Pancreas (tissue), 10 donors: ENCODE measurements at regions not wholly inside any gene's neighbourhood (a gene's known extent, or its start where the extent isn't known, plus 50 kb on each side); places are given as distances from the start of the nearest gene placed in this dataset.

Experiments
- ATAC-seq, 4 donors: fragments of 200-7000 bp; cut with Tn5 transposase; one replicate each; pipeline versions ENCODE4 v1.8.0 to v1.9.1; 2020; ENCODE audit warnings: mild to moderate bottlenecking in 4 of 4, moderate library complexity in 4 of 4
- DNase-seq, 6 donors: peaks; one replicate each; pipeline ENCODE4 v3.0.0-alpha.2; 2020
- FAIRE-seq: peaks from 2 replicates; lab custom pipeline; 2012; peaks lifted over from hg19 to GRCh38; lab: Jason Lieb, UNC
- H3K27ac ChIP-seq, 4 donors: fragments of 200-600 bp; sonication (generic); 1 replicate in 3 of 4; 2 replicates in 1 of 4; pipeline versions ENCODE4 v1.5.0 to v1.8.0; 2020
- H3K27me3 ChIP-seq, 4 donors: fragments of 200-600 bp; one replicate each; pipeline ENCODE4 v1.8.0; 2021
- H3K36me3 ChIP-seq, 3 donors: fragments of 200-600 bp; sonication (generic) in 1 of 3; one replicate each; pipeline versions ENCODE4 v1.5.0 to v1.8.0; 2020 to 2021
- H3K4me1 ChIP-seq, 3 donors: fragments of 200-600 bp; one replicate each; pipeline ENCODE4 v1.8.0; 2021
- H3K4me3 ChIP-seq, 4 donors: fragments of 200-600 bp; sonication (generic) in 2 of 4; one replicate each; pipeline versions ENCODE4 v1.5.0 to v1.8.0; 2020 to 2021
- H3K9me3 ChIP-seq, 4 donors: fragments of 200-600 bp; one replicate each; pipeline ENCODE4 v1.8.0; 2021
- WGBS, 2 donors: extraction: QIAGEN DNeasy Blood & Tissue Kit; methylation state at CpG; one replicate each; pipeline ENCODE4 v1.1.7; 2013; 5-methylcytosine and 5-hydroxymethylcytosine counted together
- intact Hi-C, 3 donors: fragments of 100-400 bp; cut with DNase I; formaldehyde crosslinking; loops; one replicate each; pipeline versions ENCODE4 v1.11.1 to v1.14.2; 2022
- TF ChIP-seq, protein P1 (sequence below), 4 donors: fragments of 200-600 bp; sonication (generic) in 3 of 4; IDR thresholded peaks; one replicate each; pipeline versions ENCODE4 v1.5.0 to v1.8.0; 2021; ENCODE audit warnings: antibody characterized with exemption in 4 of 4
- donor health status: healthy with polysubstance abuse.
- donor health status: DM: no; HTN: no; CAD: no; lungs with moderate emphysema.
- donor health status: DM: no; HTN: no; CAD: no.
- donor health status: control.
- donor health status: control.
- donor health status: Bipolar disorder and iron deficiency.
- donor health status: DM: yes; HTN: yes; CAD: no.
- donor health status: DM: no; HTN: no; CAD: no.
- donor health status: DM: no; HTN: no; CAD: no.
- donor health status: DM: yes; HTN: yes; CAD: no.

DNA sequence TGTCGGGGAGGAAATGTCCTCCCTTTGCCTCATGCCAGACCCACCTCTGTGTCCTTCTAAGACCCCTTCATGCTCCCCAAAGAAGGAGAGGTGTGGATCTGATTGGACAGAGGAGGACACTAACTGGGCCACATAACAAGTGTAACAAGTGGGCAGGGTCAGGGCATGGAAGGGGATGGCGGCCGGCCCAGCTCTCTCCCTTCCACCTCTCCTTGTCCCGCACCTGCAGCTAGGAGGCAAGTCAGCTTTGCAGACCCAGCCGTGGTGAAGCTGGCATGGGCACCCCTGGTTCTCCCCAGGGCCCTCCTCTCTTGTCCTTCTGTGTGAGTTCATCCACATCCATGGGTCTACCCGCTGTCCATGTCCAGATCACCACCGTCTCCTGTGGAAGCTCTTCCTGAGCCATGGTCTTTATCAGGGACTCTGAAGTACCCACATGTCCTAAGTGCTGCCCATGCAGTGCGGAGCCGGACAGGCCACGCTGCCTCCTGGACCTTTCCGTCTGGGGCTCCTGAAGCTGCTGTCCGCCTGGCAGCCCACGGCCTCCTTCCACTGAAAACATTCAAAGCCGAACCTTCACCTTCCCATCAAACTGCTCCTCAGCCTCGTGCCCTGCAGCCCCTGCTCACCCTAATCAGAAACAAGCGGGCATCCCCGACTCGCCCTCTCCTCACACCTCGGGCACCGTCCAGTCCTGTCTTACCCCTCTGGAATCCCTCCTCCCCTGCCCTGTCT, 460.5 kb downstream of the PTPRU start:
- DNase-seq = no peak
- intact Hi-C loops = no loop called here

DNA sequence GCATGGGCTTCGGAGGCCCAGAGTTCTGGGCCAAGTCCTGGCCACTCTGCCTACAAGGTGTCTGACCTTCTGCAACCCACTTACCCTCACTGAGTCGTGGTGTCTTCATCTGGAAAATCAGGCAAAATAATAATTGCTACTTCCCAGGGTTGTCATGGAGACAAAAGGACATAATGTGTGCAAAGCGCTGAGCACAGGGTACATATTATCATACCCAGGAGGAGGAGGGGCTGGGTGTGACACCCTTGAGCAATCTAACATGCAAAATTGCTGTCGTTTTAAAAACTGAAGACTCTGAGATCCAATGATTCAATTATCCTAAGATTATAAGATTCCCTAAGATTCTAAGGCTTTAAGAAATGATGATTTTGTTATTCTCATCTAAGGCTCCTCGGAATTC, 459.5 kb downstream of the PTPRU start:
- peak in 2 of 4 donors; percentile 34 to 40 for ATAC-seq
- Histone ChIP-seq H3K36me3 (no peaks in the 10 kb centered on the region), H3K27me3 (peaks cover 0 to 1% (median 0%) of the 10 kb centered on the region in 4 donors), H3K27ac (no peak overlapping the region), H3K4me3 (no peak overlapping the region), H3K9me3 (no peaks in the 10 kb centered on the region), H3K4me1 (no peaks in the 10 kb centered on the region)
- 53 to 73% methylated on average over 5 of the region's 5 CpGs for WGBS, 2 donors
- no peak for DNase-seq
- intact Hi-C loops = no loop called here
- TF ChIP-seq, protein P1, sequence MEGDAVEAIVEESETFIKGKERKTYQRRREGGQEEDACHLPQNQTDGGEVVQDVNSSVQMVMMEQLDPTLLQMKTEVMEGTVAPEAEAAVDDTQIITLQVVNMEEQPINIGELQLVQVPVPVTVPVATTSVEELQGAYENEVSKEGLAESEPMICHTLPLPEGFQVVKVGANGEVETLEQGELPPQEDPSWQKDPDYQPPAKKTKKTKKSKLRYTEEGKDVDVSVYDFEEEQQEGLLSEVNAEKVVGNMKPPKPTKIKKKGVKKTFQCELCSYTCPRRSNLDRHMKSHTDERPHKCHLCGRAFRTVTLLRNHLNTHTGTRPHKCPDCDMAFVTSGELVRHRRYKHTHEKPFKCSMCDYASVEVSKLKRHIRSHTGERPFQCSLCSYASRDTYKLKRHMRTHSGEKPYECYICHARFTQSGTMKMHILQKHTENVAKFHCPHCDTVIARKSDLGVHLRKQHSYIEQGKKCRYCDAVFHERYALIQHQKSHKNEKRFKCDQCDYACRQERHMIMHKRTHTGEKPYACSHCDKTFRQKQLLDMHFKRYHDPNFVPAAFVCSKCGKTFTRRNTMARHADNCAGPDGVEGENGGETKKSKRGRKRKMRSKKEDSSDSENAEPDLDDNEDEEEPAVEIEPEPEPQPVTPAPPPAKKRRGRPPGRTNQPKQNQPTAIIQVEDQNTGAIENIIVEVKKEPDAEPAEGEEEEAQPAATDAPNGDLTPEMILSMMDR (IDR thresholded peaks at IDR 0.05) = no peak
- no peak for FAIRE-seq

More for the DNA sequence above, 460.5 kb downstream of the PTPRU start:
- H3K4me1 ChIP-seq = no peaks in the 10 kb centered on the region
- no peak for ATAC-seq
- TF ChIP-seq, protein P1 (IDR thresholded peaks at IDR 0.05) = no peak
- WGBS, 2 donors = 66 to 81% methylated on average over 19 to 20 of the region's 20 CpGs
- H3K9me3 ChIP-seq = no peaks in the 10 kb centered on the region
- no peaks in the 10 kb centered on the region for H3K36me3 ChIP-seq
- no peak overlapping the region for H3K4me3 ChIP-seq
- H3K27ac ChIP-seq = no peak overlapping the region
- FAIRE-seq = no peak
- H3K27me3 ChIP-seq = no peaks in the 10 kb centered on the region

DNA sequence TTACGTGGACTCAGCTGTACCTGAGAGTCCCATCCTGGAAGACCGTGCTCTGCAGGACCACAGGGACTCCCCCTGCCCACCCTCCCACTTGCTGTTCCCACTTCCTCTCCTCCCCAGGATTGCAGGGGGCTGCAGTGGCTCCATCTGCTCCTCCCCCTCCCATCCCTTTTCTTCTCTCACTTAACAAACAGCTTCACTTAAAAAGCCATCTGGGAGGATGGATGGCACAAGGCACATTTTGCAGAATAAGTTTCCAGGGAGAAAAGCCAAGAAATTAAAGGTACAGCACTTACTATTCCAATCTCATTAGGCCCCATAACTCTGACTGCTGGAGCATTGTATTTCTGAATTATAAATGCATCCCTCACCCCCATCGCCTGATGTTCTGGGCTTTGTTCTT, 458.7 kb downstream of the PTPRU start:
- no peak overlapping the region for H3K27ac ChIP-seq
- ATAC-seq (no peak), DNase-seq (no peak), FAIRE-seq (no peak)
- no peaks in the 10 kb centered on the region for H3K36me3 ChIP-seq
- peaks cover 0 to 9% (median 0%) of the 10 kb centered on the region in 4 donors for H3K27me3 ChIP-seq
- no peaks in the 10 kb centered on the region for H3K9me3 ChIP-seq
- no peaks in the 10 kb centered on the region for H3K4me1 ChIP-seq
- intact Hi-C loops = no loop called here
- 70 to 90% methylated on average over 3 of the region's 3 CpGs for WGBS, 2 donors
- TF ChIP-seq, protein P1 (IDR thresholded peaks at IDR 0.05) = no peak
- no peak overlapping the region for H3K4me3 ChIP-seq

DNA sequence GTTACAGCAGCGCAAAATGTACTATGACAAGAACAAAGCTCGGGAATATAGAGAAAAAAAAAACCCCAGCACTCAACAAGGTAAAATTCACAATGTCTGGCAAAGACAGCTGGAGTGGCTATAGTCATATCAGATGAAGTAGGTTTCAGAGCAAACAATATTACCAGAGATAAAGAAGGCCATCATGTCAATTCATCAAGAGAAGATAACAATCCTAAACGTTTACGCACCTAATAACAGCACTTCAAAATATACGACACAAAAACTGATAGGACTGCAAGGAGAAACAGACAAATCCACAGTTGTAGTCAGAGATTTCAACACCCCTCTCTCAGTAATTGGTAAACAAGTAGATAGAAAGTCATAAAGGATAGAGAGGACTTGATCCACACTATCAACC, 455.2 kb downstream of the PTPRU start:
- intact Hi-C loops = no loop called here
- FAIRE-seq (no peak), ATAC-seq (no peak), DNase-seq (no peak)
- no peaks in the 10 kb centered on the region for H3K4me1 ChIP-seq
- no peaks in the 10 kb centered on the region for H3K9me3 ChIP-seq
- WGBS, 2 donors = 65 to 66% methylated on average over 5 of the region's 5 CpGs
- H3K36me3 ChIP-seq = no peaks in the 10 kb centered on the region
- H3K27me3 ChIP-seq = peaks cover 0 to 11% (median 0%) of the 10 kb centered on the region in 4 donors
- TF ChIP-seq, protein P1 (IDR thresholded peaks at IDR 0.05) = no peak
- H3K27ac ChIP-seq = no peak overlapping the region
- no peak overlapping the region for H3K4me3 ChIP-seq

DNA sequence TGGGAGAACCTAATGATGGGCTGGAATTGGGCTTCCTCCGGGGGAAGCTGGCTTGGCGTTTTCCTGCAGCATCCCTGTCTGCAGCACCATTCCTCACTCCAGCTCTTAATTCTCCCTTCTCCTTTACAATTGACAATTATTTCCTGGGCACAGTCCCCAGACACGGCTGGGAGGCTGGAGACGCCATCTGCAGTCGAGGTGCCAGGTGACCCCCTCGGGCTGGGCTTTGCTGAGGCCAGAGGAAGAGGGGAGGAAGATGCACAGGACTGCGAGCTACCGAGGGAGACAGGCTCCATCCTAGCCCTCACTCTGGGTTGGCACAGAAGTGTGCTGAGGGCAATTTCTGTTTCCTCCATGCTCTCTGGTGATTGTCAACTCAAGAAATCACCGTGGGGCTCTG, 453.8 kb downstream of the PTPRU start:
- DNase-seq (no peak), ATAC-seq (no peak)
- intact Hi-C loops = no loop called here

More for the DNA sequence above, 453.8 kb downstream of the PTPRU start:
- Histone ChIP-seq H3K27ac (no peak overlapping the region), H3K4me3 (no peak overlapping the region), H3K36me3 (no peaks in the 10 kb centered on the region), H3K27me3 (peaks cover 0 to 11% (median 0%) of the 10 kb centered on the region in 4 donors), H3K9me3 (no peaks in the 10 kb centered on the region), H3K4me1 (no peaks in the 10 kb centered on the region)
- 44 to 60% methylated on average over 9 of the region's 9 CpGs for WGBS, 2 donors
- TF ChIP-seq, protein P1 (IDR thresholded peaks at IDR 0.05) = no peak
- FAIRE-seq = no peak
